ENCODE measurements at regions not wholly inside any gene's neighbourhood (a gene's known extent, or its start where the extent isn't known, plus 50 kb on each side); places are given as distances from the start of the nearest gene placed in this dataset.

DNA sequence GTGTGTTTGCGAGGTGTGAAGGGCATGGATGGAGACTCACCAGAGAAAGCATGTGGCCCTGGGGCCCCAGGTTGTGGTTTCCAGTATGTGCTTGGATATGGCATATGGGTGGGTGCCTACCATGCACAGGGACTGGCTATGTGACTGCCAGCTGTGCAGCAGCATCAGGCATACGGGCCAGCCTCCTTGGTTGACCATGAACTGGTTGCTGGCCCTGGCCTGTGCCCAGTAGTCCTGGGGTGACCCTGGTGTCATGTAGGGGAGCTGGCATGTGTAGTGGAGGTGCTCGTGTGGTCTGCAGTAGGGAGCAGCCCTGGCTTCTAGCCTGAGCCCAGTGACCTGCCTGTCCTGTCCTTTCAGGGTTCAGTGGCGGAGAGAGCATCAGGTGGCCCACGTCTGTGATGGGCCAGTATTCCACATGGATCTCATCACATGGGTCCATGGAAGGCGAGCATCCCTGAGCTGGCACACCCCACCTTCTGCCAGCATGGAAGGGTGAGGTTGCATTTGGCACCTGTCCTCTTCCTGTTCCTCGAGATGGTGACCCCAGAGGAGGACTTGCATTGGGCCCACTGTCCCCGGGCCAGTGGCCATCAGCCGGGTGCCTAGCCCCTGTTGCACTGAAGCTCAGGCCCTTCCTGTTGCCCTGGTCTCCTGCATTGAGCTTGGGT, 228.9 kb downstream of the SNRPN start:
- Histone ChIP-seq H3K27me3 (no peaks in the 10 kb centered on the region), H3K4me1 (no peaks in the 10 kb centered on the region), H3K36me3 (no peaks in the 10 kb centered on the region), H3K9me3 (no peaks in the 10 kb centered on the region), H3K27ac (no peak overlapping the region), H3K4me3 (no peak overlapping the region)
- no peak for DNase-seq
- no peak for TF ChIP-seq POLR2A (IDR thresholded peaks at IDR 0.05)
- TF ChIP-seq, protein P1, sequence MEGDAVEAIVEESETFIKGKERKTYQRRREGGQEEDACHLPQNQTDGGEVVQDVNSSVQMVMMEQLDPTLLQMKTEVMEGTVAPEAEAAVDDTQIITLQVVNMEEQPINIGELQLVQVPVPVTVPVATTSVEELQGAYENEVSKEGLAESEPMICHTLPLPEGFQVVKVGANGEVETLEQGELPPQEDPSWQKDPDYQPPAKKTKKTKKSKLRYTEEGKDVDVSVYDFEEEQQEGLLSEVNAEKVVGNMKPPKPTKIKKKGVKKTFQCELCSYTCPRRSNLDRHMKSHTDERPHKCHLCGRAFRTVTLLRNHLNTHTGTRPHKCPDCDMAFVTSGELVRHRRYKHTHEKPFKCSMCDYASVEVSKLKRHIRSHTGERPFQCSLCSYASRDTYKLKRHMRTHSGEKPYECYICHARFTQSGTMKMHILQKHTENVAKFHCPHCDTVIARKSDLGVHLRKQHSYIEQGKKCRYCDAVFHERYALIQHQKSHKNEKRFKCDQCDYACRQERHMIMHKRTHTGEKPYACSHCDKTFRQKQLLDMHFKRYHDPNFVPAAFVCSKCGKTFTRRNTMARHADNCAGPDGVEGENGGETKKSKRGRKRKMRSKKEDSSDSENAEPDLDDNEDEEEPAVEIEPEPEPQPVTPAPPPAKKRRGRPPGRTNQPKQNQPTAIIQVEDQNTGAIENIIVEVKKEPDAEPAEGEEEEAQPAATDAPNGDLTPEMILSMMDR (IDR thresholded peaks at IDR 0.05): no peak
- intact Hi-C loops (cut with DNase I; ENCODE audit: low total_unique reads): no loop called here

DNA sequence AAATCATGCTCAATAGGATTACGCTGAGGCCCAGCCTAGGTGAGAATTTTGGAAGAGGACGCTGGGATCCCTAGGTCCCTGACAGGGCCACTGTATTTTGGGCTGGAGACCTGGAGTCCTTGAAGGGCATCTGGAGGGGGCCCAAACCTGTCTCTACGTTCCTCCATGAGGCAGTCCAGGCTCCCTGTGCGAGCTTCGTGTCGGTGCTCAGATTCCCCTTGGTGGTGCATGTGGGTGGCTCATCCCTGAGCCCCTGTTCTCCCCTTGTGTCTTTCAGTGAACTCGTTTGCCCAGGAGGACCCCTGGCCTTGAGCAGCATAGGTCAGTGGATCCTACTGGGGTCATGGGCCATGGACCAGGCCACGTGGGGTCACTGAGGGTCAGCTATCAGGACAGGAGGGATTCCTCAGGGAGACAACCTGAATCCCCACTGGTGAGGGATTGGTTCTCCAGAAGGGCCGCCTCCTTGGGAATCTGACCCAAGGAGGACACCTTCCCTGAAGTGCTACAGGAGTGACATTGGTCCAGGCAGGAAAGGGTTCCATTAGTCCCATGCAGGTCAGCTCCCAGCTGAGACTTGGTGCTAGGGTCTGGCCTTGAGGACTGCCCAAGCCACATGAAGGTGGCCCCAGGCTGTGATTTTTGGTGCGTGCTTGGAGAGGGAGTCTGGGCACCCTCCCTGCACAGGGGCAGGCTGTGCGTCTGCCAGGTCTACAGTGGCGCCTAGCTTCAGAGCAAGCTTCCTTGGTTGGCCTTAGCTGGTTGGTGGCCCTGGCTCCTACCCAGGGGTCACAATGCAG, 229.8 kb downstream of the SNRPN start:
- TF ChIP-seq POLR2A (IDR thresholded peaks at IDR 0.05): no peak
- TF ChIP-seq, protein P1 (IDR thresholded peaks at IDR 0.05): no peak
- DNase-seq: no peak
- no peak overlapping the region for H3K27ac ChIP-seq
- H3K27me3 ChIP-seq: no peaks in the 10 kb centered on the region
- H3K36me3 ChIP-seq: no peaks in the 10 kb centered on the region
- H3K9me3 ChIP-seq: no peaks in the 10 kb centered on the region
- H3K4me3 ChIP-seq: no peak overlapping the region
- no peaks in the 10 kb centered on the region for H3K4me1 ChIP-seq
- intact Hi-C loops (cut with DNase I; ENCODE audit: low total_unique reads): no loop called here

DNA sequence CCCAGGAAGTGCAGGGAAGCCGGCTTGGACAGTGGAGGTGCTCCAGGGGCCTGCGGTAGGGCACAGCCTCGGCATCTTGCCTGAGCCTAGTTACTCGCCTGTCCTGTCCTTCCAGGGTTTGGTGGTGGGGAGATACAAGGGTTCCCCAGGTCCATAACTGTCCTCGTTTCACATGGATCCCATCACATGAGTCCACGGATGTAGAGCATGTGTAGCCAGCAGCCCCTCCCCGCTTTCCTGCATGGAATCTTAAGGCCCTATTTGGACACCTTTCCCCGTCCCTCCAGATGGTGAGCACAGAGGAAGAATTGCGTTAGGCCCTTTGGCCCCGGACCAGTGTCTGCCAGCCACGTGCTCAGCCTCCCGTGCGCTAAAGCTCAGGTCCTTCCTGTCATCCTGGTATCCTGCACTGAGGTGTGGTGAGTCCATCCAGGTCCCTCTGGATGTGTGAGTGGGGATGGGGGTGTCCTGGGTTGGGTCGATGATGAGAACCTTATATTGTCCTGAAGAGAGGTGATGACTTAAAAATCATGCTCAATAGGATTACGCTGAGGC, 230.4 kb downstream of the SNRPN start:
- TF ChIP-seq POLR2A (IDR thresholded peaks at IDR 0.05): no peak
- TF ChIP-seq, protein P1 (IDR thresholded peaks at IDR 0.05): no peak
- Histone ChIP-seq H3K4me3 (no peak overlapping the region), H3K9me3 (no peaks in the 10 kb centered on the region), H3K27ac (no peak overlapping the region), H3K4me1 (no peaks in the 10 kb centered on the region), H3K36me3 (no peaks in the 10 kb centered on the region), H3K27me3 (no peaks in the 10 kb centered on the region)
- intact Hi-C loops (cut with DNase I; ENCODE audit: low total_unique reads): no loop called here
- DNase-seq: no peak

DNA sequence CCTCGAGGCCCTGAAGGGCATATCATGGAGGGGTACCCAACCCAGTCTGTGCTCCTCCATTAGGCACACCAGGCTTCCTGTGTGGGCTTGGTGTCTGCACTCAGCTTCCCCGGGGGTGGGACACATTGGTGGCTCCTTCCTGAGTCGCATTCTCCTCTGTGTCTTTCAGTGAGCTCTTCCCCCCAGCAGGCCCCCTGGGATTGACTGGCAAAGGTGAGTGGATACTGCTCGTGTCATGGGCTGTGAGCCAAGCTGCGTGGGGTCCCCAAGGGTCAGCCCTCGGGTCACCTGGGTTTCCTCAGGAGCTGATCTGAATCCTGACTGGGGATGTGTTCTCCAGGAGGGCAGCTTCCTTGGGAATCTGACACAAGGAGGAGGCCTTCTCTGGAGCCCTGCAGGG, 231.0 kb downstream of the SNRPN start:
- H3K9me3 ChIP-seq: no peaks in the 10 kb centered on the region
- H3K27me3 ChIP-seq: no peaks in the 10 kb centered on the region
- H3K4me3 ChIP-seq: no peak overlapping the region
- TF ChIP-seq POLR2A (IDR thresholded peaks at IDR 0.05): no peak
- TF ChIP-seq, protein P1 (IDR thresholded peaks at IDR 0.05): no peak
- H3K36me3 ChIP-seq: no peaks in the 10 kb centered on the region
- no peak overlapping the region for H3K27ac ChIP-seq
- no peak for DNase-seq
- intact Hi-C loops (cut with DNase I; ENCODE audit: low total_unique reads): no loop called here
- H3K4me1 ChIP-seq: no peaks in the 10 kb centered on the region

DNA sequence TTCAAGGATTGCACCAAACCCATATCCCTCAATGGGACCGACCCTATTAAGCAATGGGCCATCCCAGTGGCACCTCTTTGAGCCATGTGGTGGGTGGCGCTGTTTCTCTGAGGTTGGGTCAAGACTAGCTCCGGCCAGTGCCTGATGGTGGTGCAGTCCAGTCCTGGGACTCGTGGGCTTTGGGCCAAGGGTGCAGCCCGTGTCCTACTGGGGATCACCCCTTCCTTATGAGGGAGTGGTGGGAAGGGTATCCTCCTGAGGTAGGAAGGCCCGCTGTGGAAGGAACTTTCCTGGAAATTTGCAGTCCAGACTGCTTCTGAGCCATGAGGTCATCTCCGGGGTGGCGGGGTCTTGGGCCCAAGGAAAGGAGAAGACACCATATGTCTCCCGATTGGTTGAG, 231.6 kb downstream of the SNRPN start:
- intact Hi-C loops (cut with DNase I; ENCODE audit: low total_unique reads): no loop called here
- no peaks in the 10 kb centered on the region for H3K36me3 ChIP-seq
- H3K27ac ChIP-seq: no peak overlapping the region
- H3K4me1 ChIP-seq: no peaks in the 10 kb centered on the region
- H3K27me3 ChIP-seq: no peaks in the 10 kb centered on the region
- no peaks in the 10 kb centered on the region for H3K9me3 ChIP-seq
- TF ChIP-seq POLR2A (IDR thresholded peaks at IDR 0.05): no peak
- TF ChIP-seq, protein P1 (IDR thresholded peaks at IDR 0.05): no peak
- no peak overlapping the region for H3K4me3 ChIP-seq
- no peak for DNase-seq

Measured in uterus (tissue), 3 donors.